Activated CD4-positive, alpha-beta T cell treated with anti-CD3 and anti-CD28 coated beads for 36 hours (primary cell): ENCODE measurements at regions not wholly inside any gene's neighbourhood (a gene's known extent, or its start where the extent isn't known, plus 50 kb on each side); places are given as distances from the start of the nearest gene placed in this dataset.

Experiments used
- ATAC-seq: fragments of 200-7000 bp; cut with Tn5 transposase; one replicate; pipeline ENCODE4 v1.10.0; 2021; ENCODE audit warnings: mild to moderate bottlenecking, moderate library complexity
- CTCF ChIA-PET: fragments of 350-600 bp; sonication (Branson Sonifier 250); formaldehyde crosslinking; loops from one replicate; lab custom pipeline; 2021; ENCODE audit warnings: antibody characterized with exemption; lab: Charles Lee
- POLR2A ChIA-PET: fragments of 350-600 bp; sonication (Branson Sonifier 250); formaldehyde crosslinking; loops from one replicate; lab custom pipeline; 2021; ENCODE audit warnings: antibody characterized with exemption, inconsistent platforms; lab: Charles Lee
- DNase-seq: peaks from one replicate; pipeline ENCODE4 v3.0.0-alpha.2; 2020
- H3K27ac Mint-ChIP-seq: one replicate; pipeline ENCODE4 v1.8.0; 2021; ENCODE audit warnings: mixed read lengths
- H3K27me3 Mint-ChIP-seq: one replicate; pipeline ENCODE4 v1.8.0; 2021; ENCODE audit warnings: mixed read lengths
- H3K36me3 Mint-ChIP-seq: one replicate; pipeline ENCODE4 v1.8.0; 2021; ENCODE audit warnings: low read depth, mixed read lengths
- H3K4me1 Mint-ChIP-seq: one replicate; pipeline ENCODE4 v1.8.0; 2021; ENCODE audit warnings: mixed read lengths
- H3K4me3 Mint-ChIP-seq: one replicate; pipeline ENCODE4 v1.8.0; 2021; ENCODE audit warnings: mild to moderate bottlenecking, moderate library complexity, mixed read lengths
- H3K9me3 Mint-ChIP-seq: one replicate; pipeline ENCODE4 v1.8.0; 2021; ENCODE audit warnings: low read depth, mixed read lengths
- intact Hi-C, 2 experiments: fragments of 100-400 bp; cut with DNase I in 1 of 2; cut with micrococcal nuclease in 1 of 2; formaldehyde crosslinking; loops; one replicate each; pipeline versions ENCODE4 v1.14.2 to v1.15.1; 2022 to 2024; cut with DNase I, micrococcal nuclease

DNA sequence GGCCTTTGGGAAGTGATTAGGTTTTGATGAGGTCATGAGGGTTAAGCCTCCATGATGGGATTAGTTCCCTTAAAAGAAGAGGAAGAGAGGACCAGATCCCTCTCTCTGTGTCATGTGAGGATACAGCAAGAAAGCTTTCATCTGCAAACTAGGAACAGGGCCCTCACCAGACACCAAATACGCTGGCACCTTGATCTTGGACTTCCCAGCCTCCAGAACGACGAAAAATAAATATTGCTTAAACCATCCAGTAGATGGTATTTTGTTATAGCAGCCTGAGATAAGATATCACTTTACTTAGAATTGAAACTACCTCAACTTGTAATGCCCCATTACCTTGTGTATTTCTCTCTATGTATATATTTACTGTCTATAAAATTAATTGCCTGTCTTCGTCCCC is 65.4 kb upstream of the NNAT start:
- DNase-seq, result no peak
- intact Hi-C loops, result no loop called here
- CTCF ChIA-PET, result no interaction called here
- POLR2A ChIA-PET, result no interaction called here
- Mint-ChIP-seq H3K27me3 (peaks cover 10% of the 10 kb centered on the region), H3K4me1 (no peaks in the 10 kb centered on the region), H3K27ac (no peak overlapping the region), H3K36me3 (no peaks in the 10 kb centered on the region), H3K4me3 (no peak overlapping the region), H3K9me3 (peaks cover 14% of the 10 kb centered on the region)
- ATAC-seq, result no peak

DNA sequence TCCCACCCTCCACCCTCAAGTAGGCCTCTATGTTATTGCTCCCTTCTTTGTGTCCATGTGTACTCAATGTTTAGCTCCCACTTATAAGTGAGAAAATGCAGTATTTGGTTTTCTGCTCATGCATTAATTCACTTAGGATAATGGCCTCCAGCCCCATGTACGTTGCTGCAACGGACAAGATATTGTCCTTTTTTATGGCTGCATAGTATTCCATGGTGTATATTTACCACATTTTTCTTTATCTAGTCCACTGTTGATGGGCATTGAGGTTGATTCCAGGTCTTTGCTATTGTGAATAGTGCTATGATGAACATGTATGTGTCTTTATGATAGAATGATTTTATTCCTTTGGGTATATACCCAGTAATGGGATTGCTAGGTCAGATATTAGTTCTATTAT is 64.1 kb upstream of the NNAT start:
- H3K4me3 Mint-ChIP-seq, result no peak overlapping the region
- intact Hi-C loops, result no loop called here
- POLR2A ChIA-PET, result no interaction called here
- no peaks in the 10 kb centered on the region for H3K36me3 Mint-ChIP-seq
- H3K27me3 Mint-ChIP-seq, result peaks cover 10% of the 10 kb centered on the region
- CTCF ChIA-PET, result no interaction called here
- no peak for ATAC-seq
- DNase-seq, result no peak
- H3K4me1 Mint-ChIP-seq, result no peaks in the 10 kb centered on the region
- H3K27ac Mint-ChIP-seq, result no peak overlapping the region
- peaks cover 14% of the 10 kb centered on the region for H3K9me3 Mint-ChIP-seq

DNA sequence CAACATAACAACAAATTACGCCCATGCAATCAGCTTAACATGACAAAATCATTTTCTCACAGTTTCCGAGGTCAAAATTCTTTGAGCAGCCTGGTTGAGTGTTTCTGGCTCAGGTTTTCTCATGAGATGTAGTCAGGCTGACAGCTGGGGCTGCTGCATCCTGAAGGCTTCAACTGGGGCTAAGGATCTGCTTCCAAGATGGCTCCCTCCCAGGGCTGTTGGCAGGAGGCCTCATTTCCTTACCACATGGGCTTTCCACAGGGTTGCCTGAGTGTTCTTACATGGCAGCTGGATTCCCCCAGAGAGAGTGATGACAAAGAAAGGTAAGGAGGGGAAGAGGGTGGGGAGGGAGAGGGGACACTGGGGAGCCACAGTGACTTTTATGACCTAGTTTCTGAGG is 63.1 kb upstream of the NNAT start:
- Mint-ChIP-seq H3K27me3 (peaks cover 10% of the 10 kb centered on the region), H3K9me3 (peaks cover 14% of the 10 kb centered on the region), H3K4me1 (no peaks in the 10 kb centered on the region), H3K27ac (no peak overlapping the region), H3K4me3 (no peak overlapping the region), H3K36me3 (no peaks in the 10 kb centered on the region)
- ATAC-seq (no peak), DNase-seq (no peak)
- CTCF ChIA-PET, result interaction anchor here (0.7 kb wide), 1 partner anchor 11 kb away, joined by 3 read pairs; no protein-coding TSS in a partner anchor
- intact Hi-C loops, result no loop called here
- POLR2A ChIA-PET, result no interaction called here

DNA sequence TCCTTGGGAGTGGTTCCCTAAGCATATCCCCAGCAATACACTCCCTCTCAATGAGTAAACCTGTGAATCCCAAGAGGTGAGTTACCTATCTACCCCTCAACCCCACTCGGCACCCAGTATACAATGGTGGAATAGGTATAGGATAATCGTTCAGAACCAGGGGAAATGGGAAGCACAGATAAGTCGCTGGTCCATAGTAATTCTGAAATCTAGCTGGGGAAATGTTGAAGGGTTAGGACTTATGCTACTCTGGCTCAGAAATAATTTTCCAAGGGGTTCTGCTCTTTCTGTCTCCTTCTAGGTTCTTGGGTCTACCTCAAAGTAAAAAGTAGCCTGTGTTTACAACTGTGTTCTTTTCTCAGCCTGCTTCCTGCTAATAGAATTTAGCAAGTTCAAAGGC is 62.3 kb upstream of the NNAT start:
- intact Hi-C loops, result no loop called here
- POLR2A ChIA-PET, result no interaction called here

DNA sequence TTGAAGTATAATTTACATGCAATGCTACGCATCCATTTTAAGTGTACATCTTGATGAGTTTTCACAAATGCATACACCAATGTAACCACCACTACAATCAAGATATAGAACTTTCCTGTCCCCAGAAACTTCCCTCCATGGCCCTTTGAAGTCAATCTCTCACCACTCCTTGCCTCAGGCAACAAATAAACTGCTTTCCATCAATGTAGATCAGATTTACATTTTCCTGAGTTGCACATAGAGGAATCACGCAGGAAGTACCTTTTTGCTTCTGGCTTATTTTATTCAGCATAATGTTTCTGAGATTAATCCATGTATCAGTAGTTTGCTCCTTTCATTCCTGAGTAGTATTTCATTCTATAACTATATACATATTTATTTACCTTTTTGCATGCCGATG is 59.6 kb upstream of the NNAT start:
- H3K27ac Mint-ChIP-seq, result no peak overlapping the region
- H3K4me1 Mint-ChIP-seq, result no peaks in the 10 kb centered on the region
- DNase-seq (no peak), ATAC-seq (no peak)
- peaks cover 9% of the 10 kb centered on the region for H3K27me3 Mint-ChIP-seq
- no peaks in the 10 kb centered on the region for H3K36me3 Mint-ChIP-seq
- H3K9me3 Mint-ChIP-seq, result peaks cover 8% of the 10 kb centered on the region
- CTCF ChIA-PET, result interaction anchor here (0.6 kb wide), 1 partner anchor 181 kb away, joined by 3 read pairs; no protein-coding TSS in a partner anchor
- POLR2A ChIA-PET, result no interaction called here
- H3K4me3 Mint-ChIP-seq, result no peak overlapping the region
- intact Hi-C loops, result no loop called here

More for the DNA sequence above, 62.3 kb upstream of the NNAT start:
- CTCF ChIA-PET, result interaction anchor here (0.7 to 1.1 kb wide), 2 partner anchors 11 to 263 kb away, joined by 3 read pairs; no protein-coding TSS in a partner anchor
- H3K9me3 Mint-ChIP-seq, result peaks cover 14% of the 10 kb centered on the region
- DNase-seq, result no peak
- ATAC-seq, result no peak
- no peak overlapping the region for H3K27ac Mint-ChIP-seq
- H3K36me3 Mint-ChIP-seq, result no peaks in the 10 kb centered on the region
- H3K4me1 Mint-ChIP-seq, result no peaks in the 10 kb centered on the region
- no peak overlapping the region for H3K4me3 Mint-ChIP-seq
- peaks cover 6% of the 10 kb centered on the region for H3K27me3 Mint-ChIP-seq

DNA sequence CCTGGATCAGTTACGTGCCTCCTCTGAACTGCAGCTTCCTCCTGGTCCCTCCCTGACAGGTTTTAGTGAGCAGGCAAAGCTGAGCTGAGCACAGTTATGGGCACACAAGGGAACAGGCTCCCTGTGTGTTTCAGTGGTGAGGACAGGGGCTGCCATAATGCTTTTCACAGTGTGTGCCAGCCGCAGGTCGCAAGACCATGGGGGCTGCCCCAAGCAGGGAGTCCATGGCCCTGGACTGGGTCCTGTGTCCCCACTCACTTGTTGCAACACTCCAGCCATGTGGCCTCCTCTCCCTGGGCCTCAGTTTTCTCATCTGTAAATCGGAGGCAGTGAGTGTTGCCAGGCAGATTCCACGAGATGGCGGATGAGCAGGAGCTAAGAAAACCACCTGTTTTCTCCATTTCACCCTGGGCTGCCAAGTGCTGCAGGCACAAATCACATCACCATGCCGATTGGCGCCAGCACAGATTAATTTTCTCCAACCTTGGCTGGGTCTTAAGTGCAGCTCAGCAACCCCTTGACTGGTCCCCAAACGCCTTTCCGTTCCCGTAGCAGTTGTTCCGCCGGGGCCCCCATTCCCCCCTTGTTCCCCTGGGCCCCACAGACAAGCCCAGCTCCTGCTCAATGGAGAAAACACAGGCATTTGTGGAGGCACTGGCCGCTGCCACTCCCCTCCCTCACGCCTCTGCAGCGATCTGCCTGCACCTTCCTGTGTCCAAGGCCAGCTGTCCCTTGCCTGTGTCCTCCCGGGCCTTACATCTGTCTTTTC is 57.1 kb upstream of the NNAT start:
- peaks cover 2% of the 10 kb centered on the region for H3K9me3 Mint-ChIP-seq
- intact Hi-C loops, result no loop called here
- DNase-seq (no peak), ATAC-seq (no peak)
- no peaks in the 10 kb centered on the region for H3K36me3 Mint-ChIP-seq
- no peak overlapping the region for H3K27ac Mint-ChIP-seq
- ChIA-PET POLR2A (no interaction called here), CTCF (interaction anchor here (0.6 kb wide), 1 partner anchor 837 kb away, joined by 3 read pairs; no protein-coding TSS in a partner anchor)
- H3K4me1 Mint-ChIP-seq, result no peaks in the 10 kb centered on the region
- peaks cover 17% of the 10 kb centered on the region for H3K27me3 Mint-ChIP-seq
- no peak overlapping the region for H3K4me3 Mint-ChIP-seq

DNA sequence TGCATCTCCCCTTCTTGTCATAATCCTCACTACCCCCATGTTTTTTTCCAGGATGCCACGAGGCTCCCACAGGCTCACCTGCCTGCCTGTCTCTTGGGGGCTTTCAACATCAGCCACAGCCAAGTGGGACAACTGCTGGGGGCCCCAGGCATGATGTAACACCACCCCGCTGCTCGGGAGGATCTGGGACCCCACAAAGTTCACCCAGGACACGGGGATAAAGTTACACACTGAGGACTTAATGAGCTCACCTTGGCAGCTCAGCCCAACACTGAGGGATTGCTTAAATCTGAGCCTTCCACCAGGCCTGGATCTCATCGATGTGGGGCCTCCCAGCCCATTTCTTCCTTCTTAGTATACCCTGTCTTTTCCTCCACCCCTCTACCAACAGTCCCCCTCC is 56.4 kb upstream of the NNAT start:
- Mint-ChIP-seq H3K4me1 (no peaks in the 10 kb centered on the region), H3K9me3 (peaks cover 2% of the 10 kb centered on the region), H3K27ac (no peak overlapping the region), H3K4me3 (no peak overlapping the region), H3K36me3 (no peaks in the 10 kb centered on the region), H3K27me3 (peaks cover 17% of the 10 kb centered on the region)
- no peak for DNase-seq
- ChIA-PET POLR2A (no interaction called here), CTCF (no interaction called here)
- intact Hi-C loops, result no loop called here
- ATAC-seq, result no peak
